Fibroblast of mammary gland (primary cell): ENCODE measurements at regions not wholly inside any gene's neighbourhood (a gene's known extent, or its start where the extent isn't known, plus 50 kb on each side); places are given as distances from the start of the nearest gene placed in this dataset.
A peak's percentile ranks its signal among the peaks of the same experiment; 100 is the strongest.

Experiments used
- DNase-seq: peaks from one replicate; pipeline ENCODE4 v3.0.0-alpha.2; 2010; ENCODE audit warnings: low read depth
- H3K4me3 ChIP-seq: 2 replicates; pipeline ENCODE4 v1.5.1; 2011; ENCODE audit warnings: low read depth, mild to moderate bottlenecking, low read length, moderate library complexity; ENCODE audit not compliant: control insufficient read depth
- TF ChIP-seq, protein P1 (sequence below): conservative IDR thresholded peaks from 2 replicates; pipeline ENCODE4 v1.5.1; 2011; ENCODE audit warnings: low read depth, low read length, inconsistent platforms; ENCODE audit not compliant: control insufficient read depth, insufficient read depth

- DNase-seq: no peak
- TF ChIP-seq, protein P1, sequence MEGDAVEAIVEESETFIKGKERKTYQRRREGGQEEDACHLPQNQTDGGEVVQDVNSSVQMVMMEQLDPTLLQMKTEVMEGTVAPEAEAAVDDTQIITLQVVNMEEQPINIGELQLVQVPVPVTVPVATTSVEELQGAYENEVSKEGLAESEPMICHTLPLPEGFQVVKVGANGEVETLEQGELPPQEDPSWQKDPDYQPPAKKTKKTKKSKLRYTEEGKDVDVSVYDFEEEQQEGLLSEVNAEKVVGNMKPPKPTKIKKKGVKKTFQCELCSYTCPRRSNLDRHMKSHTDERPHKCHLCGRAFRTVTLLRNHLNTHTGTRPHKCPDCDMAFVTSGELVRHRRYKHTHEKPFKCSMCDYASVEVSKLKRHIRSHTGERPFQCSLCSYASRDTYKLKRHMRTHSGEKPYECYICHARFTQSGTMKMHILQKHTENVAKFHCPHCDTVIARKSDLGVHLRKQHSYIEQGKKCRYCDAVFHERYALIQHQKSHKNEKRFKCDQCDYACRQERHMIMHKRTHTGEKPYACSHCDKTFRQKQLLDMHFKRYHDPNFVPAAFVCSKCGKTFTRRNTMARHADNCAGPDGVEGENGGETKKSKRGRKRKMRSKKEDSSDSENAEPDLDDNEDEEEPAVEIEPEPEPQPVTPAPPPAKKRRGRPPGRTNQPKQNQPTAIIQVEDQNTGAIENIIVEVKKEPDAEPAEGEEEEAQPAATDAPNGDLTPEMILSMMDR: no peak
- no peak overlapping the region for H3K4me3 ChIP-seq
These were observed 69.3 kb upstream of the IGF1 start for GRCh38 chr12:102549691-102550090.

DNA sequence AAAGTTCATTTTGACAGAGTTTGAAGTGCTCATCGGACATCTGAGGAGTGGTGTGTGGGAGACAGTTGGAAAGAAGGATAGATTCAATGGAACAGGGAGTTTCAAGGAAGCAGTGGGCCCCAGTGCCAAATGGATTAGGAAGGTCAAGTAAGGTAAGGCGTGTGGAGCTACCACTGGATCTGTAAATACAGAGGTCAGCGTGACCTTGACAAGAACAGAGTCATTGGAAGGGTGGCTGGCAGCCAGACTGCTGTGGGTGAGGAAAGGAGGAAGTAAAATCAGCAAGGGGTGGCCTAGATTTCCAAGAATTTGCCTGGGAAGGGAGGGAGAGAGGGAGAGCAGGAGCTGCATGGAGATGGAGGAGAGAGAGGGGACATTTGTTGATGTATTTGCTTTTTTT is 68.2 kb upstream of the IGF1 start:
- no peak for DNase-seq
- H3K4me3 ChIP-seq: no peak overlapping the region
- TF ChIP-seq, protein P1: no peak

- DNase-seq: no peak
- TF ChIP-seq, protein P1: peak; percentile 9
These were observed 63.4 kb upstream of the IGF1 start for GRCh38 chr12:102543494-102544485.

GRCh38 chr12:102542816-102543440 is 62.6 kb upstream of the IGF1 start:
- H3K4me3 ChIP-seq: no peak overlapping the region
- TF ChIP-seq, protein P1: no peak
- DNase-seq: no peak

More at GRCh38 chr12:102543494-102544485, 63.4 kb upstream of the IGF1 start:
- no peak overlapping the region for H3K4me3 ChIP-seq

DNA sequence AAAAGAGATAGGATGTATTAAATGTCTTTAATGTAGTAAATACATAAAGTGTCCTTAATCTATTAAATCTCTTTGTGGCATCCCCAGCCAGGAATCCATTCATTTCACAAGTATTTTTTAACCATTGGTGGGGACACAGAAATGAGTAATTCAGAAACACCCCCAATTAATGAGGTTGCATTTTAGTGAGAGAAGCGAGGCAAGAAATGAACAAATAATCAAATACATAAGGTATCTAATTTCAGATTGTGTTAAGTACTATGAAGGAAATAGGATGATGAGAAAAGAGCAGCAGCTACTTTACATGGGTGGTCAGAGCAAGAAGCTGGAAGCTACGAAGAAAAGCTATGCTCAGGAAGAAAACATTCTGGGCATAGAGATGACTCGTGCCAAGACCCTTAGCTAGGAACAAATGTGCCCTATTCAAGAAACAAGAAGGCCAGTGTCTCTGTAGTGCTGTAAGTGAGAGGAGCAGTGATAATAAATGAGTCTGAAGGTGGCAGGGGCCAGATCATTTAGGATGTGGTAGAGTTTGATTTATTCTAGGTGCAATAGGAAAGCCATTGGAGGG is 60.5 kb upstream of the IGF1 start:
- TF ChIP-seq, protein P1: no peak
- no peak overlapping the region for H3K4me3 ChIP-seq
- DNase-seq: no peak

GRCh38 chr12:102539651-102540553 is 59.5 kb upstream of the IGF1 start:
- no peak overlapping the region for H3K4me3 ChIP-seq
- peak; percentile 71 for DNase-seq

More at GRCh38 chr12:102539651-102540553, 59.5 kb upstream of the IGF1 start:
- TF ChIP-seq, protein P1: no peak
